Stimulated activated naive CD8-positive, alpha-beta T cell treated with anti-CD3 and anti-CD28 coated beads, Interleukin-15, Interleukin-2, amounts not matched to agents 100 ng/mL and 50 ng/mL, for 24 hours (primary cell): ENCODE measurements at regions not wholly inside any gene's neighbourhood (a gene's known extent, or its start where the extent isn't known, plus 50 kb on each side); places are given as distances from the start of the nearest gene placed in this dataset.

Experiments
- H3K27ac Mint-ChIP-seq: one replicate; pipeline ENCODE4 v1.8.0; 2021; ENCODE audit warnings: mild to moderate bottlenecking, mixed read lengths
- H3K27me3 Mint-ChIP-seq: one replicate; pipeline ENCODE4 v1.8.0; 2021; ENCODE audit warnings: mixed read lengths
- H3K36me3 Mint-ChIP-seq: one replicate; pipeline ENCODE4 v1.8.0; 2021; ENCODE audit warnings: low read depth, mixed read lengths
- H3K4me1 Mint-ChIP-seq: one replicate; pipeline ENCODE4 v1.8.0; 2021; ENCODE audit warnings: low read depth, mixed read lengths
- H3K4me3 Mint-ChIP-seq: one replicate; pipeline ENCODE4 v1.8.0; 2021; ENCODE audit warnings: mild to moderate bottlenecking, mixed read lengths
- H3K9me3 Mint-ChIP-seq: one replicate; pipeline ENCODE4 v1.8.0; 2021; ENCODE audit warnings: mixed read lengths

- H3K9me3 Mint-ChIP-seq = peaks cover 6% of the 10 kb centered on the region
- H3K4me1 Mint-ChIP-seq = no peaks in the 10 kb centered on the region
- H3K27me3 Mint-ChIP-seq = no peaks in the 10 kb centered on the region
- no peaks in the 10 kb centered on the region for H3K36me3 Mint-ChIP-seq
- no peak overlapping the region for H3K4me3 Mint-ChIP-seq
- H3K27ac Mint-ChIP-seq = no peak overlapping the region
These were observed 479.0 kb downstream of the CAAP1 start for GRCh38 chr9:26413611-26414010.

- H3K27ac Mint-ChIP-seq = no peak overlapping the region
These were observed 480.2 kb downstream of the CAAP1 start for GRCh38 chr9:26412446-26412845.

GRCh38 chr9:26406676-26407075, 485.9 kb downstream of the CAAP1 start:
- H3K4me3 Mint-ChIP-seq = no peak overlapping the region
- H3K27ac Mint-ChIP-seq = no peak overlapping the region
- no peaks in the 10 kb centered on the region for H3K4me1 Mint-ChIP-seq
- no peaks in the 10 kb centered on the region for H3K27me3 Mint-ChIP-seq
- H3K36me3 Mint-ChIP-seq = no peaks in the 10 kb centered on the region
- H3K9me3 Mint-ChIP-seq = no peaks in the 10 kb centered on the region

More at GRCh38 chr9:26412446-26412845, 480.2 kb downstream of the CAAP1 start:
- Mint-ChIP-seq H3K4me1 (no peaks in the 10 kb centered on the region), H3K36me3 (no peaks in the 10 kb centered on the region), H3K9me3 (peaks cover 3% of the 10 kb centered on the region), H3K4me3 (no peak overlapping the region), H3K27me3 (no peaks in the 10 kb centered on the region)

- H3K9me3 Mint-ChIP-seq = no peaks in the 10 kb centered on the region
- no peaks in the 10 kb centered on the region for H3K4me1 Mint-ChIP-seq
- no peaks in the 10 kb centered on the region for H3K36me3 Mint-ChIP-seq
- H3K27me3 Mint-ChIP-seq = no peaks in the 10 kb centered on the region
- H3K4me3 Mint-ChIP-seq = no peak overlapping the region
- H3K27ac Mint-ChIP-seq = no peak overlapping the region
These were observed 493.0 kb downstream of the CAAP1 start for GRCh38 chr9:26399556-26399955.

GRCh38 chr9:26394025-26394424, 498.6 kb downstream of the CAAP1 start:
- Mint-ChIP-seq H3K9me3 (peaks cover 11% of the 10 kb centered on the region), H3K4me1 (no peaks in the 10 kb centered on the region), H3K27ac (no peak overlapping the region), H3K27me3 (no peaks in the 10 kb centered on the region), H3K4me3 (no peak overlapping the region), H3K36me3 (no peaks in the 10 kb centered on the region)

GRCh38 chr9:26392639-26393038, 500.0 kb downstream of the CAAP1 start:
- Mint-ChIP-seq H3K4me3 (no peak overlapping the region), H3K36me3 (no peaks in the 10 kb centered on the region), H3K27ac (no peak overlapping the region), H3K27me3 (no peaks in the 10 kb centered on the region), H3K4me1 (no peaks in the 10 kb centered on the region), H3K9me3 (peaks cover 11% of the 10 kb centered on the region)

- H3K4me1 Mint-ChIP-seq = no peaks in the 10 kb centered on the region
- H3K27ac Mint-ChIP-seq = no peak overlapping the region
- H3K36me3 Mint-ChIP-seq = no peaks in the 10 kb centered on the region
- peaks cover 11% of the 10 kb centered on the region for H3K9me3 Mint-ChIP-seq
- H3K4me3 Mint-ChIP-seq = no peak overlapping the region
- H3K27me3 Mint-ChIP-seq = no peaks in the 10 kb centered on the region
These were observed 501.6 kb downstream of the CAAP1 start for GRCh38 chr9:26391036-26391435.

GRCh38 chr9:26375448-26375847, 517.2 kb downstream of the CAAP1 start:
- H3K27ac Mint-ChIP-seq = no peak overlapping the region
- H3K4me1 Mint-ChIP-seq = no peaks in the 10 kb centered on the region
- no peak overlapping the region for H3K4me3 Mint-ChIP-seq
- no peaks in the 10 kb centered on the region for H3K36me3 Mint-ChIP-seq
- H3K9me3 Mint-ChIP-seq = no peaks in the 10 kb centered on the region
- no peaks in the 10 kb centered on the region for H3K27me3 Mint-ChIP-seq

- Mint-ChIP-seq H3K4me1 (no peaks in the 10 kb centered on the region), H3K27me3 (no peaks in the 10 kb centered on the region), H3K4me3 (no peak overlapping the region), H3K27ac (no peak overlapping the region), H3K36me3 (no peaks in the 10 kb centered on the region), H3K9me3 (no peaks in the 10 kb centered on the region)
These were observed 519.0 kb downstream of the CAAP1 start for GRCh38 chr9:26373616-26374015.

GRCh38 chr9:26371236-26371635, 521.4 kb downstream of the CAAP1 start:
- Mint-ChIP-seq H3K9me3 (peaks cover 4% of the 10 kb centered on the region), H3K36me3 (no peaks in the 10 kb centered on the region), H3K4me1 (no peaks in the 10 kb centered on the region), H3K27ac (no peak overlapping the region), H3K27me3 (no peaks in the 10 kb centered on the region), H3K4me3 (no peak overlapping the region)

- no peaks in the 10 kb centered on the region for H3K4me1 Mint-ChIP-seq
- H3K27ac Mint-ChIP-seq = no peak overlapping the region
- H3K4me3 Mint-ChIP-seq = no peak overlapping the region
- H3K36me3 Mint-ChIP-seq = no peaks in the 10 kb centered on the region
- no peaks in the 10 kb centered on the region for H3K27me3 Mint-ChIP-seq
- peaks cover 11% of the 10 kb centered on the region for H3K9me3 Mint-ChIP-seq
These were observed 523.5 kb downstream of the CAAP1 start for GRCh38 chr9:26369093-26369492.

- Mint-ChIP-seq H3K36me3 (no peaks in the 10 kb centered on the region), H3K9me3 (peaks cover 11% of the 10 kb centered on the region), H3K27me3 (no peaks in the 10 kb centered on the region), H3K4me1 (no peaks in the 10 kb centered on the region), H3K27ac (no peak overlapping the region), H3K4me3 (no peak overlapping the region)
These were observed 524.4 kb downstream of the CAAP1 start for GRCh38 chr9:26368241-26368640.

- Mint-ChIP-seq H3K4me1 (no peaks in the 10 kb centered on the region), H3K27ac (no peak overlapping the region), H3K27me3 (no peaks in the 10 kb centered on the region), H3K9me3 (peaks cover 18% of the 10 kb centered on the region), H3K36me3 (no peaks in the 10 kb centered on the region), H3K4me3 (no peak overlapping the region)
These were observed 531.6 kb downstream of the CAAP1 start for GRCh38 chr9:26361010-26361409.

GRCh38 chr9:26358836-26359235, 533.8 kb downstream of the CAAP1 start:
- H3K4me1 Mint-ChIP-seq = no peaks in the 10 kb centered on the region
- H3K27me3 Mint-ChIP-seq = no peaks in the 10 kb centered on the region
- no peak overlapping the region for H3K27ac Mint-ChIP-seq
- H3K36me3 Mint-ChIP-seq = no peaks in the 10 kb centered on the region
- no peak overlapping the region for H3K4me3 Mint-ChIP-seq
- peaks cover 11% of the 10 kb centered on the region for H3K9me3 Mint-ChIP-seq

GRCh38 chr9:26357803-26358344, 534.7 kb downstream of the CAAP1 start:
- H3K4me3 Mint-ChIP-seq = no peak overlapping the region
- H3K4me1 Mint-ChIP-seq = no peaks in the 10 kb centered on the region
- no peaks in the 10 kb centered on the region for H3K27me3 Mint-ChIP-seq
- peaks cover 11% of the 10 kb centered on the region for H3K9me3 Mint-ChIP-seq
- no peaks in the 10 kb centered on the region for H3K36me3 Mint-ChIP-seq
- no peak overlapping the region for H3K27ac Mint-ChIP-seq

GRCh38 chr9:26356491-26356890, 536.1 kb downstream of the CAAP1 start:
- Mint-ChIP-seq H3K4me3 (no peak overlapping the region), H3K9me3 (peaks cover 6% of the 10 kb centered on the region), H3K27me3 (no peaks in the 10 kb centered on the region), H3K27ac (no peak overlapping the region), H3K36me3 (no peaks in the 10 kb centered on the region), H3K4me1 (no peaks in the 10 kb centered on the region)
